ENCODE measurements at regions not wholly inside any gene's neighbourhood (a gene's known extent, or its start where the extent isn't known, plus 50 kb on each side); places are given as distances from the start of the nearest gene placed in this dataset.

DNA sequence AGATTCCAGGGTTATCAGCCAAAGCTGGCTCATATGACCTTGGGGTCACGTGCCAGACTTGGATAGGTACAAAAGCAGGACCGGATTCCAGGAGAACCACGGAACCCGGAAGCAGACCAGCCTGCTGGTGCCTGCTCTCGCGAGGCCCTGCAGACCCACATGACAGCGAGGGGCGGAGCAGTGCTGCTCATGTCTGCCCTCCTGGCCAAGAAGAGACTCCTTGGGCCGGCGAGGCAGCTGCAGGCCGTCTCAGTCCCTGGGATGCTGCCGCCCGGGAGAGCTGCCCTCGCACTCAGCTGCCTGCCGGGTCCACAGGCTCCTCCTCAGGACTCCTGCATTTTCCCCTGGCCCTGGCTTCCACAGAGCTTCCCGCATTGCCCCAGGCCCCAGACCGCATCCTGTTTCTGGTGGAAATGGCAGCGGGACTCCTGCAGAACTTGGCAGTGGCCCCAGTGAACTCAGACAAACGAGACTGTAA lies 739.5 kb downstream of the SOCS6 start:
- TF ChIP-seq CTCF (conservative IDR thresholded peaks at IDR 0.05; ENCODE audit: control insufficient read depth, insufficient read depth, low read depth, low read length), result no peak
- no peak overlapping the region for H3K4me3 ChIP-seq (ENCODE audit: control insufficient read depth, low read depth, low read length)
- DNase-seq (ENCODE audit: low read depth), result no peak

DNA sequence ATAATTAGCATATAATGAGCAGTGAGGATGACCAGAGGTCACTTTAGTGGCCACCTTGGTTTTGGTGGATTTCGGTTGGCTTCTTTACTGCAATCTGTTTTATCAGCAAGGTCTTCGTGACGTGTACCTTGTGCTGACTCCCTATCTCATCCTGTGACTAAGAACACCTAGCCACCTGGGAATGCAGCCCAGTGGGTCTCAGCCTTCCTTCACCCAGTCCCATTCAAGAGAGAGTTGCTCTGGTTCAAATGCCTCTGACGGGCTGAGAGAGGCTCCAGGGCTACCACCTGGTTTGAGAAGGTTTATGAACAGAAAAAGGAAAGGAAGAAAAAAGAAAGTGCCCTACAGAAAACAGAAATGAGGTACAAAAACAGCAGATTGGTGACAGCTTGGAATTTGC lies 738.7 kb downstream of the SOCS6 start:
- DNase-seq (ENCODE audit: low read depth), result no peak
- no peak overlapping the region for H3K4me3 ChIP-seq (ENCODE audit: control insufficient read depth, low read depth, low read length)
- TF ChIP-seq CTCF (conservative IDR thresholded peaks at IDR 0.05; ENCODE audit: control insufficient read depth, insufficient read depth, low read depth, low read length), result no peak

GRCh38 chr18:71025505-71026225 lies 736.8 kb downstream of the SOCS6 start:
- H3K4me3 ChIP-seq (ENCODE audit: control insufficient read depth, low read depth, low read length), result no peak overlapping the region
- TF ChIP-seq CTCF (conservative IDR thresholded peaks at IDR 0.05; ENCODE audit: control insufficient read depth, insufficient read depth, low read depth, low read length), result no peak
- no peak for DNase-seq (ENCODE audit: low read depth)

DNA sequence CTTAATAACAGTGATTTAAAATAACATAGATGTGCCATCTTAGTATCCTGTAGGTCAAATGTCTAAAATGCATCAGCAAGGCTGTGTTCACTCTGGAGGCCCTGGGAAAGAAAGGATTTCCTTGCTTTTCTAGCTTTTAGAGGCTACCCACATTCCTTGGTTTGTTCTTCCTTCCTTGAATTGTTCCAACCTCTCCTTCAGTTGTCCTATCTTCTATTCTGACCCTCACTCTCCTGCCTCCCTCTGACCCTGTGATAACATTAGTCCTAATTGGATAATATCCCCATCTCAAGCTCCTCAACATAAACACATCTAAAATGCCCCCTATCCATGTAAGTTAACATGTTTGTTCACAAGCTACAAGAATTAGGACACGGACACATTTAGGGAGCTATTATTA lies 733.5 kb downstream of the SOCS6 start:
- no peak for DNase-seq (ENCODE audit: low read depth)
- TF ChIP-seq CTCF (conservative IDR thresholded peaks at IDR 0.05; ENCODE audit: control insufficient read depth, insufficient read depth, low read depth, low read length), result no peak
- H3K4me3 ChIP-seq (ENCODE audit: control insufficient read depth, low read depth, low read length), result no peak overlapping the region

DNA sequence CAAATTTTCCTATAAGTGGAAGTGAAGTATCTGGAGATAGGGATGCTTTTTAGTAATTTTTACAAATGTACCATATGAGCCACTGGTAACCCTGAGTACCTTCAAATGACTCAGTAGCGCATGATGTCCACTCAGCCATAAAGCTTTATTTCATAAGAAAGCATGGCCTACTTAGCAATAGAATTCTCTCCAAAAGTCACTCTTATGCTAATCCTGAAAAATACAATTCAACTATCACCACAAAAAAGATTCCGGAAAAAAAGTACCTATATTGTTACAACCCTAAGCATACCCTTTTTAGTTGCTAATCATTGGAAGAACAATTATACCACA lies 732.2 kb downstream of the SOCS6 start:
- no peak for TF ChIP-seq CTCF (conservative IDR thresholded peaks at IDR 0.05; ENCODE audit: control insufficient read depth, insufficient read depth, low read depth, low read length)
- no peak for DNase-seq (ENCODE audit: low read depth)
- no peak overlapping the region for H3K4me3 ChIP-seq (ENCODE audit: control insufficient read depth, low read depth, low read length)

- no peak overlapping the region for H3K4me3 ChIP-seq (ENCODE audit: control insufficient read depth, low read depth, low read length)
- TF ChIP-seq CTCF (conservative IDR thresholded peaks at IDR 0.05; ENCODE audit: control insufficient read depth, insufficient read depth, low read depth, low read length), result no peak
- peak; percentile 81 for DNase-seq (ENCODE audit: low read depth)
Observed at GRCh38 chr18:71020342-71021029, 731.6 kb downstream of the SOCS6 start.
